GM21723 (cell line): ENCODE measurements at regions not wholly inside any gene's neighbourhood (a gene's known extent, or its start where the extent isn't known, plus 50 kb on each side); places are given as distances from the start of the nearest gene placed in this dataset.
"Not testable (repeated sequence)": the region's sequence is repeated elsewhere in the genome, so short reads cannot be mapped to it uniquely, and the experiment has no call there.

ENCODE experiments used
- ATAC-seq: cut with Tn5 transposase; IDR thresholded peaks from one replicate; pipeline ENCODE4 v1.9.1; 2021; ENCODE audit warnings: mild to moderate bottlenecking, moderate library complexity; ENCODE audit not compliant: unreplicated experiment

- no peak for ATAC-seq
These were observed 373.0 kb downstream of the RPS24 start for GRCh38 chr10:78406648-78407008.

- peak; percentile 61 for ATAC-seq
These were observed 373.5 kb downstream of the RPS24 start for GRCh38 chr10:78407009-78407711.

- ATAC-seq: no peak
These were observed 374.3 kb downstream of the RPS24 start for GRCh38 chr10:78407966-78408365.

- no peak for ATAC-seq
These were observed 375.2 kb downstream of the RPS24 start for GRCh38 chr10:78408671-78409472.

DNA sequence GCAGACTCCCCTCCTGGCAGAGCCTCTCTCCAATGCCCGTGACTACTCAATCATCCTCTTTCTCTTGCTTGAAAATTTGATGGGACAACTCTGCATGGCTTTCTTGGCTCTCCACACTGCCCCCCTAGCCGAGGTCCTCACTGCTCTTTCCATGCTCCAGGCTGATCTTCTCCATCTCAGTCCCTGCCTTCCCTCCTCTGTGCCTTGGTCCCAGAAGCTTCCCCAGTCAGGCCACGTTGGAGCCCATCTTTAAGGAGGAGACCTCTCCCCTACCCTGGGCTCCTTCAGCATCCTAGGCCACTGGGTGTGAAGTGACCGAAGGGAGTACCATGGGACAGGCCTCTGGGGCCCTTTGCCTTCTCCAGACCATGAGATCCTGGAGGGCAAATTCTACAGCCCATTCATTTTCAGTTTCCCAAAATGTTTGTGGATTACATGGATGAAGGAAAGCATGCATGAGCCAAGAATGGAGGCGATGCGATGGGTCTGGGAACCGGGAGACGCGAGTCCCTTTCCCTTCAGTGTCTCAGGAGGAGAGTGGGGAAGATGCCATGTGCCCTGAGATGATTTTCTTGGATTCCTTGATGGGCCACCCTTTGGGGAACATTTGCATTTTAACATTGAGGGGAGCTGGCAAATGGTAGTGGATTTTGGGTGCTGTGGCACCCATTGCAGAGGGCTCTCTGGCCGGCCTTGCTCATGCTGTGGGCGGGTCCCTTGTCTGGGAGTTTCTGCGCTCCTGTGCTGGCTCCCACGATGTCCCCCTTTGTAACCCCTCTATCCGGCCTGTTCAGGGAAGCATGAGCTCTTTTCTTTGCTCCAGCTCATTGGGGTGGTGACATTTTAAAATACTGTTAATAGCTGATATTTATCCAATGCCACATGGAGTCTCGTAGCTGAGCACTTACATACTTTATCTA is 376.6 kb downstream of the RPS24 start:
- ATAC-seq: no peak

DNA sequence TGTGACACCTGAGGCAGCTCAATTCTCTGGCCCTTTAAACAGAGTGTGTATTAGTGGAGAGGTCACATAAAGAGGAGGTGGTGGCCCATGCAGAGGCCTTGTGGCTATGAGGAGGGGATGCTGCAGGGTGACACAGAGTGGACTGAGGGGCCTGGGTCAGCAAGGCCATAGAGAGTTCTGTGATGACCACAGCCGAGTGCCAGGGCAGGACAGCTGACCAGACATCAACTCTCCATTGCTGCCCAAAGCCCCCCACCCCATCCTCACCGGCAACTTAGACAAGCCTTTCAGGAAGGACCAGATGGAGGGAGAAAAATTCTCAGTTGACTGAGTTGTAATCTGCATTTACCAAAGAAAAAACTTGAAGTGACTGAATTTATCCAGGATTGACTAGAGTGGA is 378.1 kb downstream of the RPS24 start:
- no peak for ATAC-seq

- no peak for ATAC-seq
These were observed 378.9 kb downstream of the RPS24 start for GRCh38 chr10:78412605-78413004.

- no peak for ATAC-seq
These were observed 379.7 kb downstream of the RPS24 start for GRCh38 chr10:78413076-78414055.

DNA sequence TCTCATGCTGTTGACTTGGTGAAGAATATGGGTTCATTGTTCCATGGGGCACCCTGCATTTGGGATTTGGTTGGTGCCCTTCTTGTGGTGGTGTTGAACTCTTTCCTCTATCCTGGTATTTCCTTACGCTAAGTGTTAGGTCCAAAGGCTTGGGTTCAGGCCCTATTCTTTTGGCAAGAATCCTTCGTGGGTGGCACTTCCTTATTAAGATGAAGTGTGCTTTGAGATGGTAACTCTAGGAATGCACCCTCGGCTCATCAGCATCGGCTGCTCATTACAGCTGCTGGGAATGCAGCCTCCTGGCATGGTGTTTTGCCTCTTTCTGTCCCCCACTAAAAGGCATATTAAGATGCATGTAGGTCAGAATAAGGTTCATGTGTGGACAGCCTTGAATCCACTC is 380.7 kb downstream of the RPS24 start:
- ATAC-seq: no peak

DNA sequence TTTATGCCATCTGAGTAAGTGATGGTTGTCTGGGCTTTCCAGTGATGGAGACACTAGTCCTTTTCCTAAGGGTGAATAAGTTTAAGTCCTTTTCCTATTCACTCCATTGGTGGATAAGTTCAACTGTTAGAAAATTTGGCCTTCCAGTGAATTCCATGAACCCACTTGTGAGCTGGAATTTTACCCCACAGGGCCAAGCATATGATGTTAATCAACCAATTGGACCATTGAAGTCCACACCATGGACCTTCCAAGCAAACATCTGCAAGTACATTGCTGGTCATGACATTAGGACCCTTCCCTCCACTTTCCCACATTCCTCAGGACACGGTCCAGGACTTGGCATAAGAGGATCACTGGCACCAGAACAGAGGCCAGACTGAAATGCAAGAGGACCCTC is 381.4 kb downstream of the RPS24 start:
- no peak for ATAC-seq

DNA sequence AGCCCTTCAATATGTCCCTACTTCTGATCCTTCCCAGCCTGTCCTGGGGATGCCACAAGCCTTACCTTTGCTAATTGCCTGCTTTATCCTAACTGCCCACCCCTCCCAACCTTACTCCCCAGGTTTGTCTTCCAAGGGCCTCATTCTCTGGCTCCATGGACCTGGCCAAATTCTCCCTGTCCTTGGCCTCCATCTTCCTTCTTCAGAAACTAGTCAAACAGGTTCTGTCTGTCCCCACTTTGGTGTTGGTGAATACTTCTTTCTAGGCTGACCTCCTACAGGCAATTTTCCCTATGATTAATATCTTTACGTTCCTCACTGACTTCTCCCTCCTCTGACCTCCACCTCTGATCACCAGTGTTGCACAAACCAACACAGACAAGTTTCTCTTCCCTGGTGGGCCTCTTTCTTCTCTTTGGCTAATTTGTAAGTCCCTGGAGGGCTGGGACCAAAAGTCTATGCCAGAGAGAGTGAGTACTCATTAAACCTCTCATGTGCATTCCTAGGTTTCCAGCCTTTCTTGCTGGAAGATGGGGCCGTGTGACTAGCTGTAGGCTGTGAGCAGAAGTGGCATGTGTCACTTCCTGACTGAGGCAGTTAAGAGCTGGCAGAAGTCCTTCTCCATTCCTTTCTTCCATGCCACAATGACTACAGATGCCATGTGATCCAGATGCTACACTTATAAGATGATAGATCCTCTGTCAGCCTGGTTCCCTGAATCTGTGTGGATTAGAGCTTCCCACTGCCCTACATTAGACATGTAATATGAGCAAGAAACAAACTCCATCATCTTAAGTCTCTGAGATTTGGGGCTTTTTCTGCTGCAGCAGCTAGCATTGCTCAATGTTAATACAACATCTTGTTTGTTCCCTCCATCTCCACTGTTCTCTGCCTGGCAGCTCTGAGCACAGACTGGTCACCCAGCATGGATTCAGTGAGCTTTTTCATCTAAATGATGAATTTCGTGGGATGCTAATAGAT is 382.7 kb downstream of the RPS24 start:
- ATAC-seq: no peak

- ATAC-seq: no peak
These were observed 384.0 kb downstream of the RPS24 start for GRCh38 chr10:78417425-78418370.

GRCh38 chr10:78419481-78420265 is 386.0 kb downstream of the RPS24 start:
- no peak for ATAC-seq

GRCh38 chr10:78420946-78421735 is 387.5 kb downstream of the RPS24 start:
- no peak for ATAC-seq

- ATAC-seq: not testable (repeated sequence)
These were observed 390.4 kb downstream of the RPS24 start for GRCh38 chr10:78424050-78424449.

DNA sequence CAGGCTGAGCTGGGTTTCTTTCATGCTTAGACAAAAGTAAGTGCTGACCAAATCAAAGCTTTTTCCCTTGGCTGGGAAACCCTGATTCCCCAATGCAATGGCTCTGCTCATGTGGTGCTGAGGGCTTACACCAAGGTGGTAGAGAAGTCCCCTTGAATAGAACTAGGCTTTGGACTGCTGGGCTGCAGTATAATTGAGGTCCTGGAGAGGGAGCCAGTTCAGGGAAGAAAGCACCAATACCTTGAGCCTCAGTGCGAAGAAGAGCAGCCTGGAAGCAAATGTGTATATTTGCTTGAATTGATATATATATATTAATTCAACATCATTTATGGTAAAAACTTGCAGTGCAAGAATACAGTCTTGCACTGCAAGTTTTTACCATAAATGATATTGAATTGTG is 391.1 kb downstream of the RPS24 start:
- ATAC-seq: no peak
